DMS153 treated with DMSO at 0.1 percent for 48 hours (cell line): ENCODE measurements at regions not wholly inside any gene's neighbourhood (a gene's known extent, or its start where the extent isn't known, plus 50 kb on each side); places are given as distances from the start of the nearest gene placed in this dataset.

Source experiments
- DNase-seq: peaks from one replicate; lab custom pipeline; 2025; ENCODE audit not compliant: unreplicated experiment; lab: John Stamatoyannopoulos, UW

DNA sequence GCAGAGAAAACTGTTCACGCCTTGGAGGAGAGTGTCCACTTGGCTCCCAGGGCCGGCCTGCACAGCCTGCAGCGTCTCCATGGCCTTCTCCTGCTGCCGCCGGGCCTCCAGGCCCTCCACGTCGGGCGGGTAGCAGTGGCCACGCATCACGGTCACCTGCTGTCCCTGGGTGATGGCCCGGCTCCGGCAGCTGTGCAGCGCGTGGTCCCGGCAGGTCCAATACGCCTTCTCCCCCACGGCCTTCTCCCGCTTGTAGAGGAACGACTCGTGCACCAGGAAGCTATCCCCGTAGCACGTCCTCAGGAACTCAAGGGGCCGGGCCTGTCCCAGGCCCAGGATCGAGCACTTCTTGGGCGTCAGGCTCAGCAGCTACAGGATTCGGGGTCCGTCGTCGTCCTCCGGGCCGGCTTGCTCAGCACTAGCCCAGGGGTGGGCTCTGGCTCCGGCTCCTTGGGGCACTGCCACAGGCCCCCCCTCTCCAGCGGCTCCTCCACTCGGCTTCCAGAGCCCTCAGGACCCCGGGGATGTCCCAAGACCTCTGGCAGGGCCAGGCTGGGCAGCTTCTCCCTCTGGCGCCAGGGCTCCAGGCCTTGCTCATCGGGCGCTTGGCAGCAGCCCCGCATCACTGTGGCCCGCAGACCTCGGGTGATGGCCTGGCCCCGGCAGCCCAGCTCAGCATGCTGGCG lies 83.6 kb upstream of the FXR1 start:
- DNase-seq = no peak

DNA sequence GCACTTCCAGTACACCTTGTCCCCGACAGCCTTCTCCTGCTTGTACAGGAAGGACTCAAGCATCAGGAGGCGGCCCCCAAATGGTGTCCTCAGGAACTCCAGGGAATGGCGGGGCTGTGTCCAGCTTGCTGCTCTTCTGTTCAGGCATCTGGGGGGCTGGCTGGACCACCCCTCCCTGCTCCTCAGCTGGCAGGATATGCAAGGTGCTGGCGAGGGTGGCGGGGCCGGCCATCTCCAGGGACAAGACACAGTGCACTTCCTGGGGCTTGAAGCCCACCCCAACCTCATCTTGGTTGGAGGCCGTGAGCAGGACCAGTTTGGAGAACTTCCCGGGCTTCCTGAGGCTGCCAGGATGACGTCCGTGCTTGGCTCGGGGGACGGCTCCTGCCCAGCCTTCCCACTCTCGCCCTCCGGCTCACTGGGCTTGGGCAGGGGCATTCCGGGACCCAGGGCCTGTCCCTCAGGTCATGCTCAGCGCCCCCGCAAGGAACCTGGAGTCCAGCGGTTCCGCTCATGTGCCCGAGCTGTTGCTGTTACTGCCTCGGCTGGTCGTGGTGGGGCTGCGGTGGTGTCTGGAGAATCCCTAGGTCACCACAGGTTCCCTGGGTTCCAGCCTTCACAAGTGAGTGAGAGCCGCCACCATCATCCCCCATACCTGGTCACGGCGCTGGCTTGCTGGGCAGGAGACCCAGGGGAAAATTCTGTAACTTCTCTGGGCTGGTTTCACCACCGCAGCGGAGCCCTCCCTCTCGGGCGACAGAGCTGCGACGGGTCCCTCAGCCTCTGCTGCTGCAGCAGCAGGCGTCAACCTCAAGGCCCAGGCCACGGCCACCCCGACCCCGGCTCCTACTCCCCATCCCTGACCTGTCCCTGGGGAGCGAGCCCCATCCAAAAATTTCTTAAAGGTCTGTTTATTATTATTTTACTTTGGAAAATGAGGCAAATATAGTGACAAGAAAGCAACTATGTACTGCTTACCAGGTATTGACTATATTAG lies 82.8 kb upstream of the FXR1 start:
- no peak for DNase-seq

DNA sequence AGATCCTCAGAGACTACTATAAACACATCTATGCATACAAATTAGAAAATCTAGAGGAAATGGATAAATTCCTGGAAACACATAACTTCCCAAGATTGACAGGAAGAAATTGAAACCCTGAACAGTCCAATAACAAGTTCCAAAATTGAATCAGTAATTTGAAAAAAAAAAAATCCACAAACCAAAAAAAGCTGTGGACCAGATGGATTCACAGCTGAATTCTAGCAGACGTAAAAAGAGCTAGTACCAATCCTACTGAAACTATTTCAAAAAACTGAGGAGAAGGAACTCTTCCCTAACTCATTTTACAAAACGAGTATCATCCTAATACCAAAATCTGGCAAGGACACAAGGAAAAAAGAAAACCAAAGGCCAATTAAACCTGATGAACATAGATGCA lies 77.0 kb upstream of the FXR1 start:
- no peak for DNase-seq

DNA sequence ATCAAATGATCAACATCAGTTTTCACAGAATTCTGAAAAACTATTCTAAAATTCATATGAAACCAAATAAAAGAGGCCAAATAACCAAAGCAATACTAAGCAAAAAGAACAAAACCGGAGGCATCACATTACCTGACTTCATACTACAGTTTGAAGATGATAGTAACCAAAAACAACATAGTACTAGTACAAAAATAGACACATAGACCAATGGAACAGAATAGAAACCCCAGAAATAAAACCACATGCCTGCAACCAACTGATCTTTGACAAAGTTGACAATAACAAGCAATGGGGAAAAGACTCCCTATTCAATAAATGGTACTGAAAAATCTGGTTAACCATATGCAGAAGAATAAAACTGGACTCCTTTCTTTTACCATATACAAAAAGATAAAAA lies 75.7 kb upstream of the FXR1 start:
- no peak for DNase-seq

DNA sequence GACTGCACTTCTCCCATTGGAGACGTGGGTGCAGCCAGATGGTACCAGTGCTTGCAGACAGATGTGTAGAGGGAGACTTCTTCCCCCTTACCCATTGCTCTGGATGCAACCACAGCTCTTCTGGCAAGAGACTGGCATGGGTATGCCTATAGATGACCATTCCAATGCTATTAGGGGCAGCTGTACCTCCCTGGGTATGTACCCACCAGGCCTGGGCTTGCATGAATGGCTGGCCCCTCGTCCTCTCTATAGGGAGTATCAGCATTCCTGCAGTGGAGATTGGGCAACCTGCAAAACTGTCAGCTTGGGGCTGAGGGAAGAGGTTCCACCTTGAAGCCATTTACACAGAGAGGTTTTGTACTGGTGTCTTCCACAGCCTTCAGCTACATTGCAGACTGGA lies 57.6 kb upstream of the FXR1 start:
- DNase-seq = no peak

DNA sequence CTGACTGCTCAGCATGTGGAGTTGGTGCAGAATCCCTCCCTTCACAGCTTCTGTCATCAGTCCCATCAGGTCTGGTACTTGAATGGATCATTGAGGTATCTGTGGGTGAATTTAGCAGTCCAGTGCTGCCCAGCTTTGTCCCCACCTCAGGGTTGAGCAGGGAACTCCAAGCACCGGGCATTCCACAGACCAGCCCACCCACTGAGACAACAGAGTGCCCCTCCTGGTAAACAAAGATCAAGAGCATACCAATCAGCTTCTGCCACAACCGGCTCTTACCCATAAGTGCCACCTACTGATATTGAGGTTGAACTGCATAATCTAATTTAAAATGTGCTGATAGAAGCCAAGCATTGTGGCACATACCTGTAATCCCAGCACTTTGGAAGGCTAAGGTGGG lies 57.1 kb upstream of the FXR1 start:
- peak; percentile 5 for DNase-seq

DNA sequence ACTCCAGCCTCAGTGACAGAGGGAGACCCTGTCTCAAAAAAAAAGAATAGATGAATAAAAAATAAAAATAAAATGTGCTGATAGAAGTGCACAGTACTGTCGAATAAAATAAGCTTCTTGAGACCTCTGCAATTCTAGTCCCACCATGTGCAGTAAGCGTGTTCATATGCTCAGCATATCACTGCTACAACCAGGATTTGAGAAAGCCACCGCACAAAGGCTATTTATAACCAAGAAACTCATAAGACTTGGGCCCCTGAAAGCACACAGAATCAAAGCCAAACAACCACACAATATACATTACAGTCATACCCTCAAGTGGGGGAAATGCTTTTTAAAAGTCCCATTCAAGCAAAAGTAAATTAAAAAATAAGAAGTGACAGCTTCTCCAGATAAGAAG lies 56.5 kb upstream of the FXR1 start:
- no peak for DNase-seq

DNA sequence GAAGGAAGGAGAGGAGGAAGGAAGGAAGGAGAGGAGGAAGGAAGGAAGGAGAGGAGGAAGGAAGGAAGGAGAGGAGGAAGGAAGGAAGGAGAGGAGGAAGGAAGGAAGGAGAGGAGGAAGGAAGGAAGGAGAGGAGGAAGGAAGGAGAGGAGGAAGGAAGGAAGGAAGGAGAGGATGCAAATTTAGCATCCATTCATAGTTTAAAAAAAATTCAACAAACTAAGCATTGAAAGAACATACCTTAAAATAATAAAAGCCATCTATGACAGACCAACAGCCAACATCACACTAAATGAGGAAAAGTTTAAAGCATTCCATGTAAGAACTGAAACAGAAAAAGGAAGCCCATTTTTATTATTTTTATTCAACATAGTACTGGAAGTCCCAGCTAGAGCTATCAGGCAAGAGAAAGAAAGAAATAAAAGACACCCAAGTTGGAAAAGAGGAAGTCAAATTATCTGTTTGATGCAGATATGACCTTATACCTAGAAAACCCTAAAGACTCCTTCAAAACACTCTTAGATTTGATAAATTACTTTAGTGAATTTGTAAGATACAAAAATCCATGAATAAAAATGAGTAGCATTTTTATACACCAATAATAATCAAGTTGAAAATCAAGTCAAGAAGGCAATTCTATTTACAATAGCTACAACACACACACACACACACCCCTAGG lies 52.2 kb upstream of the FXR1 start:
- DNase-seq = no peak
